ENCODE measurements at regions not wholly inside any gene's neighbourhood (a gene's known extent, or its start where the extent isn't known, plus 50 kb on each side); places are given as distances from the start of the nearest gene placed in this dataset.

- in situ Hi-C loops (cut with MboI; ENCODE audit: low sequenced_read_pairs), result no loop called here
Measured at GRCh38 chr17:45679426-45679825, 104.7 kb upstream of the CRHR1 start.

GRCh38 chr17:45680360-45680759, 103.8 kb upstream of the CRHR1 start:
- in situ Hi-C loops (cut with MboI; ENCODE audit: low sequenced_read_pairs), result no loop called here

- in situ Hi-C loops (cut with MboI; ENCODE audit: low sequenced_read_pairs), result no loop called here
Measured at GRCh38 chr17:45681706-45682105, 102.4 kb upstream of the CRHR1 start.

- in situ Hi-C loops (cut with MboI; ENCODE audit: low sequenced_read_pairs), result no loop called here
Measured at GRCh38 chr17:45686250-45686649, 97.9 kb upstream of the CRHR1 start.

- in situ Hi-C loops (cut with MboI; ENCODE audit: low sequenced_read_pairs), result no loop called here
Measured at GRCh38 chr17:45687594-45687993, 96.5 kb upstream of the CRHR1 start.

- in situ Hi-C loops (cut with MboI; ENCODE audit: low sequenced_read_pairs), result no loop called here
Measured at GRCh38 chr17:45688353-45688752, 95.8 kb upstream of the CRHR1 start.

GRCh38 chr17:45688820-45689219, 95.3 kb upstream of the CRHR1 start:
- in situ Hi-C loops (cut with MboI; ENCODE audit: low sequenced_read_pairs), result no loop called here

- in situ Hi-C loops (cut with MboI; ENCODE audit: low sequenced_read_pairs), result no loop called here
Measured at GRCh38 chr17:45689451-45689850, 94.7 kb upstream of the CRHR1 start.

- in situ Hi-C loops (cut with MboI; ENCODE audit: low sequenced_read_pairs), result no loop called here
Measured at GRCh38 chr17:45690625-45691275, 93.4 kb upstream of the CRHR1 start.

- in situ Hi-C loops (cut with MboI; ENCODE audit: low sequenced_read_pairs), result no loop called here
Measured at GRCh38 chr17:45692661-45693060, 91.5 kb upstream of the CRHR1 start.

- in situ Hi-C loops (cut with MboI; ENCODE audit: low sequenced_read_pairs), result no loop called here
Measured at GRCh38 chr17:45693792-45694191, 90.3 kb upstream of the CRHR1 start.

- in situ Hi-C loops (cut with MboI; ENCODE audit: low sequenced_read_pairs), result no loop called here
Measured at GRCh38 chr17:45696442-45696841, 87.7 kb upstream of the CRHR1 start.

- in situ Hi-C loops (cut with MboI; ENCODE audit: low sequenced_read_pairs), result no loop called here
Measured at GRCh38 chr17:45697076-45697475, 87.0 kb upstream of the CRHR1 start.

GRCh38 chr17:45700171-45701090, 83.7 kb upstream of the CRHR1 start:
- in situ Hi-C loops (cut with MboI; ENCODE audit: low sequenced_read_pairs), result no loop called here

- in situ Hi-C loops (cut with MboI; ENCODE audit: low sequenced_read_pairs), result no loop called here
Measured at GRCh38 chr17:45702666-45703266, 81.4 kb upstream of the CRHR1 start.

- in situ Hi-C loops (cut with MboI; ENCODE audit: low sequenced_read_pairs), result no loop called here
Measured at GRCh38 chr17:45703348-45703747, 80.8 kb upstream of the CRHR1 start.

- in situ Hi-C loops (cut with MboI; ENCODE audit: low sequenced_read_pairs), result no loop called here
Measured at GRCh38 chr17:45703806-45704205, 80.3 kb upstream of the CRHR1 start.

GRCh38 chr17:45704251-45704650, 79.9 kb upstream of the CRHR1 start:
- in situ Hi-C loops (cut with MboI; ENCODE audit: low sequenced_read_pairs), result no loop called here

- in situ Hi-C loops (cut with MboI; ENCODE audit: low sequenced_read_pairs), result no loop called here
Measured at GRCh38 chr17:45705123-45706009, 78.8 kb upstream of the CRHR1 start.

- in situ Hi-C loops (cut with MboI; ENCODE audit: low sequenced_read_pairs), result no loop called here
Measured at GRCh38 chr17:45706033-45706432, 78.1 kb upstream of the CRHR1 start.

All from HL-60/S4 (cell line).